ENCODE measurements at regions not wholly inside any gene's neighbourhood (a gene's known extent, or its start where the extent isn't known, plus 50 kb on each side); places are given as distances from the start of the nearest gene placed in this dataset.

DNA sequence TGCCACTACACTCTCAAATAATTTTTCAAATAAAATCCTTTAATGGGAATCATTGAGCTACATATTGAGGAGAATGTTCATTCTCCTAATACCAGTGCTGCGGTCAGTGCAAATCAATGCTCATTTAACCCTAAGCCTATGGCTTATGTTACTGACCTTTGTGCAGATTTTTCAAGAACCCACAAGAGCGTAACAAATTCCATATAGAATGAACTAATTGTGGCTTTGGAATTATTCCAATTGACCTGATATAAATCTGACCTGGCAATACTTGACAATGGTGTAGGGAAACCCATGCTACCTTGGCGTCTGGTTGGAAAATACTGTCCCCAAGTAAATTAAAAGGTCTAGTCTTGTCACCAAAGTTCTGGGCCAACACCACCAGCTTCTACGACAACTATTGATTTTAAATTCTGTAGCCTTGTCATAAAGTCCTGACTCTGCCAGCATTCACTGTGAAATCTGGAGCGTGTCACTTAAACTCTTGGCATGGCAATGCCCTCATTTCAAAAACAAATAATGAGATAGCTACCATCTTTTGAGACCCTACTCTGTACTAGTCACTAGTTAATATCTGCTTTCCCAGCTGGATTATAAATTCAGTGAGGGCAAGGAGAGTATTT is 320.9 kb downstream of the AHR start:
- no peak overlapping the region for H3K4me3 ChIP-seq (ENCODE audit: low read length)
- no peaks in the 10 kb centered on the region for H3F3A ChIP-seq (ENCODE audit: insufficient read depth, low read length, poor library complexity, severe bottlenecking)
- TF ChIP-seq, protein P1, sequence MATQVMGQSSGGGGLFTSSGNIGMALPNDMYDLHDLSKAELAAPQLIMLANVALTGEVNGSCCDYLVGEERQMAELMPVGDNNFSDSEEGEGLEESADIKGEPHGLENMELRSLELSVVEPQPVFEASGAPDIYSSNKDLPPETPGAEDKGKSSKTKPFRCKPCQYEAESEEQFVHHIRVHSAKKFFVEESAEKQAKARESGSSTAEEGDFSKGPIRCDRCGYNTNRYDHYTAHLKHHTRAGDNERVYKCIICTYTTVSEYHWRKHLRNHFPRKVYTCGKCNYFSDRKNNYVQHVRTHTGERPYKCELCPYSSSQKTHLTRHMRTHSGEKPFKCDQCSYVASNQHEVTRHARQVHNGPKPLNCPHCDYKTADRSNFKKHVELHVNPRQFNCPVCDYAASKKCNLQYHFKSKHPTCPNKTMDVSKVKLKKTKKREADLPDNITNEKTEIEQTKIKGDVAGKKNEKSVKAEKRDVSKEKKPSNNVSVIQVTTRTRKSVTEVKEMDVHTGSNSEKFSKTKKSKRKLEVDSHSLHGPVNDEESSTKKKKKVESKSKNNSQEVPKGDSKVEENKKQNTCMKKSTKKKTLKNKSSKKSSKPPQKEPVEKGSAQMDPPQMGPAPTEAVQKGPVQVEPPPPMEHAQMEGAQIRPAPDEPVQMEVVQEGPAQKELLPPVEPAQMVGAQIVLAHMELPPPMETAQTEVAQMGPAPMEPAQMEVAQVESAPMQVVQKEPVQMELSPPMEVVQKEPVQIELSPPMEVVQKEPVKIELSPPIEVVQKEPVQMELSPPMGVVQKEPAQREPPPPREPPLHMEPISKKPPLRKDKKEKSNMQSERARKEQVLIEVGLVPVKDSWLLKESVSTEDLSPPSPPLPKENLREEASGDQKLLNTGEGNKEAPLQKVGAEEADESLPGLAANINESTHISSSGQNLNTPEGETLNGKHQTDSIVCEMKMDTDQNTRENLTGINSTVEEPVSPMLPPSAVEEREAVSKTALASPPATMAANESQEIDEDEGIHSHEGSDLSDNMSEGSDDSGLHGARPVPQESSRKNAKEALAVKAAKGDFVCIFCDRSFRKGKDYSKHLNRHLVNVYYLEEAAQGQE (IDR thresholded peaks at IDR 0.05; ENCODE audit: borderline replicate concordance): no peak
- TF ChIP-seq MXI1 (conservative IDR thresholded peaks at IDR 0.05; ENCODE audit: poor library complexity, severe bottlenecking) (no peak), EP300 (conservative IDR thresholded peaks at IDR 0.05; ENCODE audit: poor library complexity, severe bottlenecking) (no peak), POLR2AphosphoS5 (IDR thresholded peaks at IDR 0.05) (no peak), RAD21 (conservative IDR thresholded peaks at IDR 0.05) (no peak), EZH2 (IDR thresholded peaks at IDR 0.05; ENCODE audit: borderline replicate concordance, insufficient read depth, low read length, poor library complexity, severe bottlenecking) (no peak), TAF1 (IDR thresholded peaks at IDR 0.05; ENCODE audit: low read depth) (no peak), SMC3 (conservative IDR thresholded peaks at IDR 0.05; ENCODE audit: poor library complexity) (no peak)
- TF ChIP-seq, protein P2, sequence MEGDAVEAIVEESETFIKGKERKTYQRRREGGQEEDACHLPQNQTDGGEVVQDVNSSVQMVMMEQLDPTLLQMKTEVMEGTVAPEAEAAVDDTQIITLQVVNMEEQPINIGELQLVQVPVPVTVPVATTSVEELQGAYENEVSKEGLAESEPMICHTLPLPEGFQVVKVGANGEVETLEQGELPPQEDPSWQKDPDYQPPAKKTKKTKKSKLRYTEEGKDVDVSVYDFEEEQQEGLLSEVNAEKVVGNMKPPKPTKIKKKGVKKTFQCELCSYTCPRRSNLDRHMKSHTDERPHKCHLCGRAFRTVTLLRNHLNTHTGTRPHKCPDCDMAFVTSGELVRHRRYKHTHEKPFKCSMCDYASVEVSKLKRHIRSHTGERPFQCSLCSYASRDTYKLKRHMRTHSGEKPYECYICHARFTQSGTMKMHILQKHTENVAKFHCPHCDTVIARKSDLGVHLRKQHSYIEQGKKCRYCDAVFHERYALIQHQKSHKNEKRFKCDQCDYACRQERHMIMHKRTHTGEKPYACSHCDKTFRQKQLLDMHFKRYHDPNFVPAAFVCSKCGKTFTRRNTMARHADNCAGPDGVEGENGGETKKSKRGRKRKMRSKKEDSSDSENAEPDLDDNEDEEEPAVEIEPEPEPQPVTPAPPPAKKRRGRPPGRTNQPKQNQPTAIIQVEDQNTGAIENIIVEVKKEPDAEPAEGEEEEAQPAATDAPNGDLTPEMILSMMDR (IDR thresholded peaks at IDR 0.05; ENCODE audit: poor library complexity, severe bottlenecking): no peak
- H3K9me2 ChIP-seq (ENCODE audit: insufficient read depth, low read length): no peaks in the 10 kb centered on the region
- H3K9me3 ChIP-seq (ENCODE audit: low read length): no peaks in the 10 kb centered on the region
- H2AFZ ChIP-seq (ENCODE audit: low read depth, low read length): no peak overlapping the region
- H3K36me3 ChIP-seq (ENCODE audit: insufficient read depth, low read length): no peaks in the 10 kb centered on the region
- H3K4me2 ChIP-seq (ENCODE audit: low read length): no peak overlapping the region
- no peaks in the 10 kb centered on the region for H4K20me1 ChIP-seq (ENCODE audit: insufficient read depth)
- H3K9ac ChIP-seq (ENCODE audit: low read length): no peak overlapping the region
- H3K79me2 ChIP-seq (replicated peaks; ENCODE audit: insufficient read depth, low read length): no peaks in the 10 kb centered on the region
- H3K27me3 ChIP-seq (ENCODE audit: insufficient read depth, low read depth, low read length): no peaks in the 10 kb centered on the region
- H3K27ac ChIP-seq (ENCODE audit: low read length): no peak overlapping the region

DNA sequence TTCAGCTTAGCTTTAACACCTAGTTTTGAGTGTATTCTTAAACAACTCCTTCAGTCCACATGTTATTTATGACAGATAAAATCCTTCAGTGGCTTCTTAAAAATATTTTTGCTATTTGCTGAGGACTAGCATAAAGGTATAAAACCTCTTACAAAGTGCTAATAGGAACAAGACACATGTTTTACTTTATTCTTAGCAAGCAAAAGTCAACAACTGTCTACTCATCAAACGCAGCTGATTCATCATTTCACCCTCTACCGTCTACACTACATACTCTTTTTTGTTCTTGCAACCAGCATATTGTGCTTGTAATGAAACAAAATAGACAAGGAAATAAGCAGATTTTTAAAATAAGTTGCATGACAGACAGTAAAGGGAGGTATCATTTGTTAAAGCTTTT is 319.7 kb downstream of the SNX13 start:
- Histone ChIP-seq H3K9me2 (ENCODE audit: insufficient read depth, low read length) (no peaks in the 10 kb centered on the region), H4K20me1 (ENCODE audit: insufficient read depth) (no peaks in the 10 kb centered on the region), H3K9me3 (ENCODE audit: low read length) (no peaks in the 10 kb centered on the region), H3K27me3 (ENCODE audit: insufficient read depth, low read depth, low read length) (no peaks in the 10 kb centered on the region), H3K9ac (ENCODE audit: low read length) (no peak overlapping the region), H3K27ac (ENCODE audit: low read length) (no peak overlapping the region), H2AFZ (ENCODE audit: low read depth, low read length) (no peak overlapping the region), H3K4me2 (ENCODE audit: low read length) (no peak overlapping the region), H3K4me3 (ENCODE audit: low read length) (no peak overlapping the region), H3K36me3 (ENCODE audit: insufficient read depth, low read length) (no peaks in the 10 kb centered on the region), H3F3A (ENCODE audit: insufficient read depth, low read length, poor library complexity, severe bottlenecking) (no peaks in the 10 kb centered on the region), H3K79me2 (replicated peaks; ENCODE audit: insufficient read depth, low read length) (no peaks in the 10 kb centered on the region)
- no peak for TF ChIP-seq EP300 (conservative IDR thresholded peaks at IDR 0.05; ENCODE audit: poor library complexity, severe bottlenecking)
- TF ChIP-seq, protein P2 (IDR thresholded peaks at IDR 0.05; ENCODE audit: poor library complexity, severe bottlenecking): no peak
- TF ChIP-seq SMC3 (conservative IDR thresholded peaks at IDR 0.05; ENCODE audit: poor library complexity): no peak
- no peak for TF ChIP-seq TAF1 (IDR thresholded peaks at IDR 0.05; ENCODE audit: low read depth)
- no peak for TF ChIP-seq RAD21 (conservative IDR thresholded peaks at IDR 0.05)
- no peak for TF ChIP-seq EZH2 (IDR thresholded peaks at IDR 0.05; ENCODE audit: borderline replicate concordance, insufficient read depth, low read length, poor library complexity, severe bottlenecking)
- TF ChIP-seq, protein P1 (IDR thresholded peaks at IDR 0.05; ENCODE audit: borderline replicate concordance): no peak
- TF ChIP-seq MXI1 (conservative IDR thresholded peaks at IDR 0.05; ENCODE audit: poor library complexity, severe bottlenecking): no peak
- no peak for TF ChIP-seq POLR2AphosphoS5 (IDR thresholded peaks at IDR 0.05)
